H1 (cell line): ENCODE measurements at regions not wholly inside any gene's neighbourhood (a gene's known extent, or its start where the extent isn't known, plus 50 kb on each side); places are given as distances from the start of the nearest gene placed in this dataset.

Experiments
- CTCF ChIA-PET: fragments of 300-600 bp; sonication (Branson Sonifier 250); formaldehyde crosslinking; loops from one replicate; lab custom pipeline; 2021; ENCODE audit not compliant: partially characterized antibody; lab: Charles Lee
- POLR2A ChIA-PET: fragments of 300-600 bp; sonication (Branson Sonifier 250); formaldehyde crosslinking; loops from one replicate; lab custom pipeline; 2021; ENCODE audit warnings: inconsistent platforms; ENCODE audit not compliant: partially characterized antibody; lab: Charles Lee
- DNase-seq, 2 experiments: peaks; one replicate each; pipeline versions ENCODE4 v3.0.0 to v3.0.0-alpha.2; 2010 to 2022; ENCODE audit warnings: low spot score in 2 of 2, low read depth in 1 of 2, mixed read lengths in 1 of 2
- FAIRE-seq: peaks from 2 replicates; lab custom pipeline; 2011; peaks lifted over from hg19 to GRCh38; lab: Jason Lieb, UNC
- H2AFZ ChIP-seq: 2 replicates; pipeline ENCODE4 v1.8.1; 2012; ENCODE audit warnings: low read length, inconsistent platforms
- H2AK5ac ChIP-seq: 2 replicates; pipeline ENCODE4 v1.6.1; 2013; ENCODE audit warnings: low read depth, low read length
- H2BK120ac ChIP-seq: replicated peaks from 2 replicates; pipeline ENCODE3; 2013; ENCODE audit warnings: low read depth, low read length, inconsistent platforms
- H2BK12ac ChIP-seq: 2 replicates; pipeline ENCODE4 v1.6.1; 2013; ENCODE audit warnings: low read depth, low read length
- H2BK15ac ChIP-seq: 2 replicates; pipeline ENCODE4 v1.6.1; 2013; ENCODE audit warnings: low read length
- H2BK20ac ChIP-seq: 2 replicates; pipeline ENCODE4 v1.6.1; 2013; ENCODE audit warnings: low read length
- H2BK5ac ChIP-seq: 2 replicates; pipeline ENCODE4 v1.6.1; 2013; ENCODE audit warnings: low read depth, low read length
- H3K14ac ChIP-seq: 2 replicates; pipeline ENCODE4 v1.6.1; 2013; ENCODE audit warnings: inconsistent platforms; ENCODE audit not compliant: insufficient read length
- H3K18ac ChIP-seq: 2 replicates; pipeline ENCODE4 v1.6.1; 2013; ENCODE audit warnings: low read length; ENCODE audit errors: extremely low read depth
- H3K23ac ChIP-seq: 2 replicates; pipeline ENCODE4 v1.6.1; 2013; ENCODE audit warnings: inconsistent platforms; ENCODE audit not compliant: insufficient read length
- H3K23me2 ChIP-seq: 2 replicates; pipeline ENCODE4 v1.6.1; 2013; ENCODE audit warnings: low read depth, low read length
- H3K27ac ChIP-seq: 2 replicates; pipeline ENCODE4 v1.6.1; 2011; ENCODE audit warnings: low read depth, low read length, inconsistent platforms
- H3K27me3 ChIP-seq, 4 experiments: replicated peaks in 1 of 4; 1 replicate in 1 of 4; 2 replicates in 3 of 4; pipeline versions ENCODE4 v1.6.1 to v1.8.1; 2011 to 2013; ENCODE audit warnings: low read length in 3 of 4, mild to moderate bottlenecking in 3 of 4, inconsistent platforms in 2 of 4, mixed read lengths in 2 of 4, moderate library complexity in 1 of 4; ENCODE audit not compliant: control insufficient read depth in 3 of 4, insufficient read depth in 3 of 4; ENCODE audit errors: extremely low read depth in 1 of 4
- H3K36me3 ChIP-seq, 4 experiments: 2 replicates each; pipeline versions ENCODE4 v1.6.1 to v1.8.1; 2011 to 2013; ENCODE audit warnings: mild to moderate bottlenecking in 4 of 4, low read length in 3 of 4, moderate library complexity in 2 of 4, control low read depth in 1 of 4, inconsistent platforms in 1 of 4; ENCODE audit not compliant: insufficient read depth in 4 of 4, control insufficient read depth in 2 of 4
- H3K4ac ChIP-seq: replicated peaks from 2 replicates; pipeline ENCODE3; 2013; ENCODE audit warnings: low read length, low read depth, mixed read lengths, inconsistent platforms; ENCODE audit not compliant: insufficient read length
- H3K4me1 ChIP-seq, 4 experiments: replicated peaks in 1 of 4; 1 replicate in 1 of 4; 2 replicates in 3 of 4; pipeline versions ENCODE4 v1.6.1 to v1.8.1; 2011 to 2013; ENCODE audit warnings: low read length in 3 of 4, inconsistent platforms in 2 of 4, mixed read lengths in 1 of 4; ENCODE audit not compliant: insufficient read depth in 4 of 4, control insufficient read depth in 3 of 4
- H3K4me2 ChIP-seq, 2 experiments: 2 replicates each; pipeline versions ENCODE4 v1.6.1 to v1.8.1; 2011 to 2013; ENCODE audit warnings: low read depth in 2 of 2, low read length in 2 of 2, control low read depth in 1 of 2, inconsistent platforms in 1 of 2, mild to moderate bottlenecking in 1 of 2; ENCODE audit not compliant: insufficient read depth in 1 of 2
- H3K4me3 ChIP-seq, 4 experiments: fragments of 200-600, 300-600 bp in 1 of 4; sonication (generic), shearing (Covaris generic), sonication (Bioruptor Twin) in 1 of 4; 2 replicates each; pipeline versions ENCODE4 v1.5.1 to v1.8.1; 2011 to 2016; ENCODE audit warnings: low read length in 4 of 4, low read depth in 3 of 4, control low read depth in 2 of 4, inconsistent platforms in 2 of 4, mild to moderate bottlenecking in 2 of 4, mixed read lengths in 1 of 4, moderate library complexity in 1 of 4; ENCODE audit not compliant: insufficient read depth in 2 of 4; ENCODE audit errors: extremely low read depth in 1 of 4
- H3K56ac ChIP-seq: replicated peaks from 2 replicates; pipeline ENCODE3; 2013; ENCODE audit warnings: low read depth, mild to moderate bottlenecking, mixed read lengths, low read length, inconsistent platforms; ENCODE audit not compliant: insufficient read length
- H3K79me1 ChIP-seq: 2 replicates; pipeline ENCODE4 v1.6.1; 2013; ENCODE audit warnings: low read depth, low read length, control low read depth
- H3K79me2 ChIP-seq, 2 experiments: 2 replicates each; pipeline versions ENCODE4 v1.6.1 to v1.8.1; 2012 to 2013; ENCODE audit warnings: low read length in 2 of 2, mild to moderate bottlenecking in 2 of 2, inconsistent platforms in 1 of 2; ENCODE audit not compliant: insufficient read depth in 2 of 2, control insufficient read depth in 1 of 2
- H3K9ac ChIP-seq, 4 experiments: replicated peaks in 1 of 4; 1 replicate in 1 of 4; 2 replicates in 3 of 4; pipeline versions ENCODE4 v1.6.1 to v1.8.1; 2011 to 2013; ENCODE audit warnings: low read depth in 3 of 4, low read length in 3 of 4, control low read depth in 2 of 4, mild to moderate bottlenecking in 2 of 4, moderate library complexity in 2 of 4, inconsistent platforms in 1 of 4; ENCODE audit errors: extremely low read depth in 1 of 4
- H3K9me3 ChIP-seq, 2 experiments: 2 replicates each; pipeline versions ENCODE4 v1.6.1 to v1.8.1; 2012 to 2013; ENCODE audit warnings: mild to moderate bottlenecking in 2 of 2, moderate library complexity in 2 of 2, control low read depth in 1 of 2, inconsistent platforms in 1 of 2, low read depth in 1 of 2, low read length in 1 of 2, mixed read lengths in 1 of 2; ENCODE audit not compliant: insufficient read depth in 2 of 2
- H4K20me1 ChIP-seq, 2 experiments: replicated peaks in 1 of 2; 2 replicates each; pipeline versions ENCODE3 to v1.8.1; 2011 to 2013; ENCODE audit warnings: inconsistent platforms in 2 of 2, low read length in 2 of 2, mild to moderate bottlenecking in 1 of 2; ENCODE audit not compliant: insufficient read depth in 2 of 2, control insufficient read depth in 1 of 2
- H4K5ac ChIP-seq: 2 replicates; pipeline ENCODE4 v1.6.1; 2013; ENCODE audit warnings: low read length, low read depth, mixed read lengths, inconsistent platforms; ENCODE audit not compliant: insufficient read length
- H4K8ac ChIP-seq: 2 replicates; pipeline ENCODE4 v1.8.0; 2013; ENCODE audit warnings: mild to moderate bottlenecking, moderate library complexity, low read length, inconsistent platforms; ENCODE audit not compliant: insufficient read depth; ENCODE audit errors: extremely low read depth
- H4K91ac ChIP-seq: replicated peaks from 2 replicates; pipeline ENCODE3; 2013; ENCODE audit warnings: low read length, mixed read lengths, inconsistent platforms; ENCODE audit not compliant: insufficient read length
- ASH2L ChIP-seq: fragments of 200-600, 300-600 bp; sonication (generic); IDR thresholded peaks from one replicate; pipeline ENCODE4 v1.7.1; 2017; ENCODE audit warnings: low read length
- BACH1 ChIP-seq: IDR thresholded peaks from 2 replicates; pipeline ENCODE4 v1.6.1; 2012; ENCODE audit warnings: low read length, improper control_type of control experiment
- BCL11A ChIP-seq, 2 experiments: IDR thresholded peaks; one replicate each; pipeline ENCODE4 v1.6.1; 2011; ENCODE audit warnings: low read depth in 2 of 2, low read length in 2 of 2, mild to moderate bottlenecking in 2 of 2
- BRCA1 ChIP-seq: IDR thresholded peaks from 2 replicates; pipeline ENCODE4 v1.6.1; 2012; ENCODE audit warnings: low read depth, low read length, improper control_type of control experiment
- CBX5 ChIP-seq: fragments of 300-800, 300-1000 bp; sonication (generic); IDR thresholded peaks from 2 replicates; pipeline ENCODE4 v1.7.1; 2016; ENCODE audit warnings: antibody characterized with exemption, low read length, low read depth
- EP300 ChIP-seq, 2 experiments: IDR thresholded peaks; 1 replicate in 1 of 2; 2 replicates in 1 of 2; pipeline ENCODE4 v1.6.1; 2011 to 2012; ENCODE audit warnings: low read depth in 2 of 2, low read length in 2 of 2, mild to moderate bottlenecking in 2 of 2, borderline replicate concordance in 1 of 2, inconsistent platforms in 1 of 2, moderate library complexity in 1 of 2
- FOSL1 ChIP-seq: IDR thresholded peaks from 2 replicates; pipeline ENCODE4 v1.6.1; 2011; ENCODE audit warnings: mild to moderate bottlenecking, low read depth, low read length, moderate library complexity; ENCODE audit not compliant: insufficient read depth
- MAFK ChIP-seq: IDR thresholded peaks from 2 replicates; pipeline ENCODE4 v1.6.1; 2012; ENCODE audit warnings: low read depth, mild to moderate bottlenecking, improper control_type of control experiment, low read length
- NANOG ChIP-seq: IDR thresholded peaks from 2 replicates; pipeline ENCODE4 v1.6.1; 2011; ENCODE audit warnings: low read length, low read depth, mild to moderate bottlenecking, inconsistent platforms; ENCODE audit not compliant: insufficient read depth, poor library complexity, severe bottlenecking
- SUZ12 ChIP-seq: fragments of 200-600 bp; sonication (generic); IDR thresholded peaks from 2 replicates; pipeline ENCODE4 v1.6.1; 2012; ENCODE audit warnings: mild to moderate bottlenecking, inconsistent platforms, low read length, moderate library complexity, mixed read lengths
- TAF7 ChIP-seq: optimal IDR thresholded peaks from 2 replicates; pipeline ENCODE3; 2011; ENCODE audit warnings: low read depth, mild to moderate bottlenecking, inconsistent platforms, low read length, moderate library complexity, borderline replicate concordance
- TCF12 ChIP-seq: IDR thresholded peaks from 2 replicates; pipeline ENCODE4 v1.6.1; 2011; ENCODE audit warnings: low read depth, mild to moderate bottlenecking, low read length
- TEAD4 ChIP-seq: IDR thresholded peaks from 2 replicates; pipeline ENCODE4 v1.6.1; 2012; ENCODE audit warnings: low read depth, low read length, inconsistent platforms, mixed read lengths

DNA sequence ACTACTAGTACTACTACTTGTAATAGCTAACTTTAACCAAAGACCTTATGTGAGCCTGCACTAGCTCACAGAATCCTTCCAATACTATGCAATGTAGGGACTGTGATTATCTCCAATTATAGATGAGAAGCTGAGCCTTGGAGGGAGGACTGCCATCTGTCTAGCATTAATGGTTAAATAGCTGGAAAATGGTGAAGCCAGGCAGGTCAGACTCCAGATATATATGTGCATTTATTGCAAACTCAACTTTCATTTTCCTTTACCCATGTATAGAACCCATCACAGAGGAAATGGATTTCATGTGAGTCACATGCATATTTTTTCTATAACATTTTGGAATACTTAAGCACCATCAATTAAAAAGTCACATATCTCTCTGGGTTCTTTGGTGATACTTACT, 229.9 kb downstream of the BCAS1 start:
- Histone ChIP-seq H2BK20ac (no peak overlapping the region), H3K79me1 (no peaks in the 10 kb centered on the region), H3K14ac (no peak overlapping the region), H4K20me1 (no peaks in the 10 kb centered on the region), H3K9ac (no peak overlapping the region), H3K27me3 (no peaks in the 10 kb centered on the region), H3K4me2 (no peak overlapping the region), H3K79me2 (no peaks in the 10 kb centered on the region), H2BK15ac (no peak overlapping the region), H4K8ac (no peak overlapping the region), H3K56ac (no peak overlapping the region), H2BK5ac (no peak overlapping the region), H4K5ac (no peak overlapping the region), H2AK5ac (no peak overlapping the region), H3K4me1 (peaks cover 0 to 3% (median 1%) of the 10 kb centered on the region in 4 experiments; a peak in 1 of 7 replicates), H3K27ac (no peak overlapping the region), H3K23ac (no peak overlapping the region), H3K9me3 (no peaks in the 10 kb centered on the region), H2BK120ac (no peak overlapping the region), H3K36me3 (no peaks in the 10 kb centered on the region), H3K18ac (no peak overlapping the region), H3K4ac (no peak overlapping the region), H2AFZ (no peak overlapping the region), H2BK12ac (no peak overlapping the region), H3K4me3 (no peak overlapping the region), H4K91ac (no peak overlapping the region), H3K23me2 (no peaks in the 10 kb centered on the region)
- CTCF ChIA-PET: interaction anchor here (0.8 to 1.4 kb wide), 3 partner anchors 10 to 75 kb away, joined by 3 to 5 read pairs (median 4); no protein-coding TSS in a partner anchor
- no peak for DNase-seq
- no peak for TF ChIP-seq SUZ12
- TF ChIP-seq BCL11A (IDR thresholded peaks at IDR 0.05; ENCODE audit: low read depth in 2 of 2, low read length in 2 of 2): no peak
- no peak for TF ChIP-seq TAF7
- TF ChIP-seq CBX5: no peak
- TF ChIP-seq BACH1: no peak
- TF ChIP-seq TCF12: no peak
- no peak for TF ChIP-seq EP300 (IDR thresholded peaks at IDR 0.05; ENCODE audit: borderline replicate concordance in 1 of 2, low read depth in 2 of 2, low read length in 2 of 2)
- TF ChIP-seq TEAD4: no peak
- no peak for TF ChIP-seq ASH2L
- no peak for TF ChIP-seq FOSL1
- no peak for TF ChIP-seq BRCA1
- TF ChIP-seq MAFK: no peak
- TF ChIP-seq NANOG: no peak
- POLR2A ChIA-PET: no interaction called here
- no peak for FAIRE-seq
